HEK293 (cell line): ENCODE measurements at regions not wholly inside any gene's neighbourhood (a gene's known extent, or its start where the extent isn't known, plus 50 kb on each side); places are given as distances from the start of the nearest gene placed in this dataset.

Experiments used
- CTCF ChIA-PET: fragments of 350-600 bp; formaldehyde crosslinking; extraction: SDS; loops from one replicate; lab custom pipeline; 2021; ENCODE audit warnings: antibody characterized with exemption; lab: Yijun Ruan, JAX
- POLR2A ChIA-PET: fragments of 300-600 bp; formaldehyde crosslinking; extraction: SDS; loops from one replicate; lab custom pipeline; 2020; ENCODE audit warnings: antibody characterized with exemption, inconsistent platforms; lab: Yijun Ruan, JAX
- H3K27ac ChIP-seq: fragments of 200-500 bp; sonication (Bioruptor generic); 2 replicates; pipeline ENCODE4 v1.5.1; 2014; ENCODE audit warnings: low read depth, low read length, control low read depth, inconsistent platforms; ENCODE audit errors: extremely low read depth
- H3K36me3 ChIP-seq, 2 experiments: fragments of 200-500 bp in 1 of 2; sonication (Bioruptor generic) in 1 of 2; 1 replicate in 1 of 2; 2 replicates in 1 of 2; pipeline ENCODE4 v1.5.1; 2014 to 2017; ENCODE audit warnings: inconsistent platforms in 2 of 2, low read length in 2 of 2; ENCODE audit not compliant: control insufficient read depth in 2 of 2, insufficient read depth in 1 of 2
- H3K4me1 ChIP-seq: fragments of 200-500 bp; sonication (Bioruptor generic); 2 replicates; pipeline ENCODE4 v1.5.1; 2014; ENCODE audit warnings: mild to moderate bottlenecking, low read length, inconsistent platforms; ENCODE audit not compliant: control insufficient read depth, insufficient read depth
- H3K4me3 ChIP-seq: 2 replicates; pipeline ENCODE4 v1.5.1; 2011; ENCODE audit warnings: low read depth, mild to moderate bottlenecking, control low read depth, low read length, moderate library complexity
- H3K9me3 ChIP-seq: fragments of 200-500 bp; sonication (Bioruptor generic); 2 replicates; pipeline ENCODE4 v1.5.1; 2014; ENCODE audit warnings: low read depth, low read length, inconsistent platforms; ENCODE audit not compliant: control insufficient read depth, insufficient read depth
- GLI2 ChIP-seq: fragments of 450-650 bp; formaldehyde crosslinking; IDR thresholded peaks from 2 replicates; pipeline ENCODE4; 2017; ENCODE audit warnings: missing biosample characterization, missing genetic modification characterization, low read depth, borderline replicate concordance
- HOXA7 ChIP-seq: sonication (generic); formaldehyde crosslinking; IDR thresholded peaks from 2 replicates; pipeline ENCODE4 v1.8.1; 2022; ENCODE audit warnings: missing genetic modification reagents, borderline replicate concordance
- IKZF3 ChIP-seq: fragments of 450-650 bp; IDR thresholded peaks from 2 replicates; pipeline ENCODE4 v1.5.0; 2018; ENCODE audit warnings: missing biosample characterization, mild to moderate bottlenecking, missing genetic modification characterization, moderate library complexity
- PATZ1 ChIP-seq: fragments of 450-650 bp; formaldehyde crosslinking; IDR thresholded peaks from 2 replicates; pipeline ENCODE4 v1.5.1; 2016; ENCODE audit warnings: missing biosample characterization, missing genetic modification characterization
- PRDM6 ChIP-seq: fragments of 450-650 bp; formaldehyde crosslinking; IDR thresholded peaks from 2 replicates; pipeline ENCODE4 v1.5.1; 2017; ENCODE audit warnings: missing biosample characterization, missing genetic modification characterization
- RBAK ChIP-seq: fragments of 450-650 bp; formaldehyde crosslinking; IDR thresholded peaks from 2 replicates; pipeline ENCODE4 v1.5.1; 2016; ENCODE audit warnings: missing biosample characterization, missing genetic modification characterization
- REPIN1 ChIP-seq: fragments of 450-650 bp; formaldehyde crosslinking; IDR thresholded peaks from 2 replicates; pipeline ENCODE4 v1.5.1; 2017; ENCODE audit warnings: missing biosample characterization, missing genetic modification characterization, low read depth
- SETDB1 ChIP-seq: IDR thresholded peaks from one replicate; pipeline ENCODE4 v1.6.1; 2017; ENCODE audit warnings: mild to moderate bottlenecking, low read length, moderate library complexity, mixed read lengths; ENCODE audit not compliant: insufficient read length
- ZFP37 ChIP-seq: fragments of 450-650 bp; formaldehyde crosslinking; IDR thresholded peaks from 2 replicates; pipeline ENCODE4 v1.5.1; 2016; ENCODE audit warnings: missing biosample characterization, missing genetic modification characterization
- ZNF157 ChIP-seq: fragments of 450-650 bp; formaldehyde crosslinking; IDR thresholded peaks from 2 replicates; pipeline ENCODE4 v1.5.1; 2016; ENCODE audit warnings: missing biosample characterization, missing genetic modification characterization
- ZNF174 ChIP-seq: fragments of 450-650 bp; formaldehyde crosslinking; IDR thresholded peaks from 2 replicates; pipeline ENCODE4 v1.5.0; 2017; ENCODE audit warnings: missing biosample characterization, mild to moderate bottlenecking, missing genetic modification characterization
- ZNF2 ChIP-seq: fragments of 450-650 bp; formaldehyde crosslinking; IDR thresholded peaks from 2 replicates; pipeline ENCODE4 v1.5.1; 2016; ENCODE audit warnings: missing biosample characterization, missing genetic modification characterization
- ZNF211 ChIP-seq: fragments of 450-650 bp; formaldehyde crosslinking; IDR thresholded peaks from 2 replicates; pipeline ENCODE4 v1.5.1; 2016; ENCODE audit warnings: low read depth, missing biosample characterization, missing genetic modification characterization
- ZNF239 ChIP-seq: fragments of 450-650 bp; formaldehyde crosslinking; IDR thresholded peaks from 2 replicates; pipeline ENCODE4 v1.5.1; 2016; ENCODE audit warnings: missing biosample characterization, missing genetic modification characterization
- ZNF248 ChIP-seq: fragments of 450-650 bp; formaldehyde crosslinking; IDR thresholded peaks from 2 replicates; pipeline ENCODE4 v1.5.1; 2017; ENCODE audit warnings: missing biosample characterization, missing genetic modification characterization
- ZNF26 ChIP-seq: fragments of 450-650 bp; formaldehyde crosslinking; IDR thresholded peaks from 2 replicates; pipeline ENCODE4 v1.5.1; 2016; ENCODE audit warnings: missing biosample characterization, missing genetic modification characterization
- ZNF426 ChIP-seq: fragments of 450-650 bp; formaldehyde crosslinking; IDR thresholded peaks from 2 replicates; pipeline ENCODE4 v1.5.1; 2017; ENCODE audit warnings: missing biosample characterization, missing genetic modification characterization, mild to moderate bottlenecking, inconsistent platforms, moderate library complexity
- ZNF449 ChIP-seq: fragments of 450-650 bp; formaldehyde crosslinking; IDR thresholded peaks from 2 replicates; pipeline ENCODE4 v1.5.1; 2017; ENCODE audit warnings: missing biosample characterization, mild to moderate bottlenecking, missing genetic modification characterization, moderate library complexity
- ZNF626 ChIP-seq: fragments of 450-650 bp; sonication (Bioruptor Pico); formaldehyde crosslinking; IDR thresholded peaks from 2 replicates; pipeline ENCODE4 v1.5.1; 2018; ENCODE audit warnings: missing biosample characterization, missing genetic modification characterization, inconsistent platforms
- ZNF645 ChIP-seq: fragments of 450-650 bp; formaldehyde crosslinking; IDR thresholded peaks from 2 replicates; pipeline ENCODE4; 2016; ENCODE audit warnings: missing biosample characterization, missing genetic modification characterization
- ZNF791 ChIP-seq: fragments of 450-650 bp; formaldehyde crosslinking; IDR thresholded peaks from 2 replicates; pipeline ENCODE4 v1.5.1; 2016; ENCODE audit warnings: missing biosample characterization, missing genetic modification characterization
- ZNF830 ChIP-seq: fragments of 450-650 bp; IDR thresholded peaks from 2 replicates; pipeline ENCODE4 v1.5.0; 2018; ENCODE audit warnings: missing biosample characterization, missing genetic modification characterization, low read depth, mild to moderate bottlenecking, moderate library complexity

GRCh38 chr13:76350399-76350798 is 535.8 kb downstream of the KCTD12 start:
- CTCF ChIA-PET: no interaction called here
- Histone ChIP-seq H3K36me3 (no peaks in the 10 kb centered on the region), H3K9me3 (no peaks in the 10 kb centered on the region), H3K4me1 (no peaks in the 10 kb centered on the region), H3K27ac (no peak overlapping the region), H3K4me3 (no peak overlapping the region)
- POLR2A ChIA-PET: no interaction called here
- TF ChIP-seq ZNF449 (tag by site-specific recombination): no peak
- no peak for TF ChIP-seq ZNF791 (tag by site-specific recombination)
- TF ChIP-seq ZNF2 (tag by site-specific recombination): no peak
- TF ChIP-seq RBAK (tag by site-specific recombination): no peak
- TF ChIP-seq ZNF645: no peak
- no peak for TF ChIP-seq ZNF426 (tag by site-specific recombination)
- no peak for TF ChIP-seq PRDM6
- no peak for TF ChIP-seq ZNF248 (tag by site-specific recombination)
- no peak for TF ChIP-seq PATZ1 (tag by site-specific recombination)
- no peak for TF ChIP-seq ZNF157 (tag by site-specific recombination)
- no peak for TF ChIP-seq GLI2 (tag by site-specific recombination)
- no peak for TF ChIP-seq HOXA7
- no peak for TF ChIP-seq ZNF174
- TF ChIP-seq ZNF239 (tag by site-specific recombination): no peak

GRCh38 chr13:76349700-76350099 is 536.5 kb downstream of the KCTD12 start:
- TF ChIP-seq SETDB1: no peak
- TF ChIP-seq ZNF626: no peak
- no peak for TF ChIP-seq ZNF830 (tag by site-specific recombination)
- TF ChIP-seq REPIN1 (tag by site-specific recombination): no peak
- no peak for TF ChIP-seq IKZF3 (tag by site-specific recombination)
- no peak for TF ChIP-seq ZNF211 (tag by site-specific recombination)
- no peak for TF ChIP-seq ZNF26
- no peak for TF ChIP-seq PATZ1 (tag by site-specific recombination)
- TF ChIP-seq ZFP37 (tag by site-specific recombination): no peak

More at GRCh38 chr13:76349700-76350099, 536.5 kb downstream of the KCTD12 start:
- H3K4me1 ChIP-seq: no peaks in the 10 kb centered on the region
- no peak overlapping the region for H3K27ac ChIP-seq
- no peaks in the 10 kb centered on the region for H3K9me3 ChIP-seq
- POLR2A ChIA-PET: no interaction called here
- no peaks in the 10 kb centered on the region for H3K36me3 ChIP-seq
- CTCF ChIA-PET: no interaction called here
- H3K4me3 ChIP-seq: no peak overlapping the region
